ENCODE measurements at regions not wholly inside any gene's neighbourhood (a gene's known extent, or its start where the extent isn't known, plus 50 kb on each side); places are given as distances from the start of the nearest gene placed in this dataset.

- no peak for TF ChIP-seq CTCF (IDR thresholded peaks at IDR 0.05; ENCODE audit: low read depth, low read length, poor library complexity, severe bottlenecking)
- no peak for TF ChIP-seq EZH2phosphoT487 (IDR thresholded peaks at IDR 0.05; ENCODE audit: borderline replicate concordance, low read length)
Measured at GRCh38 chr2:153811516-153811915, 60.2 kb upstream of the GALNT13 start.
